ENCODE measurements at regions not wholly inside any gene's neighbourhood (a gene's known extent, or its start where the extent isn't known, plus 50 kb on each side); places are given as distances from the start of the nearest gene placed in this dataset.

DNA sequence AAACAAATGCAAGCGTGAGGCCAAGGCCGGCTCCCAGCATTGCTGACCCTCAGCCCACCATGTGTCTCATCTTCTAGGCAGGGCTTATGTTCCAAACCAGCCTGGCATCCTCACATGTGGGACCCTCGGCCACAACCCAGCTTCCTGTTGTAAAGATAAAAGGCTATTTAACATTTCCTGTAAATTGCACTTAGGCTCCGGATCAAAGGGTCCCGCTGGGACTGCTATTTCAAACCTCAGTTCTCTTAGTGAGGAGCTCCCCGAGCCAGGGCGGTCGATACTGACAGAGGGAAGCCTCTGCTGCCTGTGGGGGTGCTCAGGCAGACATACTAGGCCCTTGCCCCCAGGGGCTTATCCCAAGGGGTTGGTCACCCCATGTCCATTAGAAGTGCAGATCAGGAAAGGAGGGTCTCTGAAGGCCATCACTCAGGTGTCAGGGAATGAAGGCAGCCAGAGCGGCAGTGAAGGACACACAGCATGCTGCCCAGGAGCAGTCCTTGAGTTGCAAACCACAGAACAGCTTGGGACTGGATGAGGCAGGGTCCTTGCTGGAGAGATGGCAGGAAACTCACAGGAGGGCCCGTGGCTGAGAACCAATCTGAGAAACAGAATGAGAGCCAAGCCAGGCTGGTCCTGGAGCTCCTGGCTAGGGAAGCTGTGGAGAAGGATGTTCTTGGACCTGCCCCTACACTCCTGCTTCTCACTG lies 239.9 kb downstream of the TLE3 start:
- POLR2A ChIA-PET = interaction anchor here (0.7 to 1.2 kb wide), 3 partner anchors 14 to 244 kb away, joined by 3 to 8 read pairs (median 3); no protein-coding TSS in a partner anchor
- Histone ChIP-seq H4K20me1 (ENCODE audit: insufficient read depth, low read length) (no peaks in the 10 kb centered on the region), H3K4me2 (ENCODE audit: low read length) (peak overlapping the region; percentile 75), H3K4me3 (ENCODE audit: low read depth, low read length, poor library complexity, severe bottlenecking) (peak overlapping the region; percentile 39), H3K9me2 (ENCODE audit: insufficient read depth, low read length) (no peaks in the 10 kb centered on the region), H3K4me1 (ENCODE audit: insufficient read depth, low read length, poor library complexity, severe bottlenecking) (peaks cover 62% of the 10 kb centered on the region), H3K27ac (ENCODE audit: low read depth, low read length, poor library complexity, severe bottlenecking) (peak overlapping the region; percentile 45), H3K36me3 (ENCODE audit: insufficient read depth, low read length) (no peaks in the 10 kb centered on the region), H3K9me3 (ENCODE audit: low read length) (no peaks in the 10 kb centered on the region), H3K79me2 (ENCODE audit: insufficient read depth, low read depth, low read length) (no peaks in the 10 kb centered on the region), H2AFZ (ENCODE audit: low read length) (peak overlapping the region; percentile 67)
- TF ChIP-seq EZH2phosphoT487 (IDR thresholded peaks at IDR 0.05; ENCODE audit: borderline replicate concordance, low read depth, low read length) = no peak
- TF ChIP-seq, protein P1, sequence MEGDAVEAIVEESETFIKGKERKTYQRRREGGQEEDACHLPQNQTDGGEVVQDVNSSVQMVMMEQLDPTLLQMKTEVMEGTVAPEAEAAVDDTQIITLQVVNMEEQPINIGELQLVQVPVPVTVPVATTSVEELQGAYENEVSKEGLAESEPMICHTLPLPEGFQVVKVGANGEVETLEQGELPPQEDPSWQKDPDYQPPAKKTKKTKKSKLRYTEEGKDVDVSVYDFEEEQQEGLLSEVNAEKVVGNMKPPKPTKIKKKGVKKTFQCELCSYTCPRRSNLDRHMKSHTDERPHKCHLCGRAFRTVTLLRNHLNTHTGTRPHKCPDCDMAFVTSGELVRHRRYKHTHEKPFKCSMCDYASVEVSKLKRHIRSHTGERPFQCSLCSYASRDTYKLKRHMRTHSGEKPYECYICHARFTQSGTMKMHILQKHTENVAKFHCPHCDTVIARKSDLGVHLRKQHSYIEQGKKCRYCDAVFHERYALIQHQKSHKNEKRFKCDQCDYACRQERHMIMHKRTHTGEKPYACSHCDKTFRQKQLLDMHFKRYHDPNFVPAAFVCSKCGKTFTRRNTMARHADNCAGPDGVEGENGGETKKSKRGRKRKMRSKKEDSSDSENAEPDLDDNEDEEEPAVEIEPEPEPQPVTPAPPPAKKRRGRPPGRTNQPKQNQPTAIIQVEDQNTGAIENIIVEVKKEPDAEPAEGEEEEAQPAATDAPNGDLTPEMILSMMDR (conservative IDR thresholded peaks at IDR 0.05; ENCODE audit: low read length) = no peak
- CTCF ChIA-PET (ENCODE audit: unreplicated experiment) = interaction anchor here (1.1 kb wide), 1 partner anchor 283 kb away, joined by 3 read pairs; no protein-coding TSS in a partner anchor
- peak; percentile 78 for DNase-seq (ENCODE audit: low spot score)
- intact Hi-C loops (cut with micrococcal nuclease; ENCODE audit: unreplicated experiment) = no loop called here
- no TSS peak for BruUV-seq (replicated peaks)

DNA sequence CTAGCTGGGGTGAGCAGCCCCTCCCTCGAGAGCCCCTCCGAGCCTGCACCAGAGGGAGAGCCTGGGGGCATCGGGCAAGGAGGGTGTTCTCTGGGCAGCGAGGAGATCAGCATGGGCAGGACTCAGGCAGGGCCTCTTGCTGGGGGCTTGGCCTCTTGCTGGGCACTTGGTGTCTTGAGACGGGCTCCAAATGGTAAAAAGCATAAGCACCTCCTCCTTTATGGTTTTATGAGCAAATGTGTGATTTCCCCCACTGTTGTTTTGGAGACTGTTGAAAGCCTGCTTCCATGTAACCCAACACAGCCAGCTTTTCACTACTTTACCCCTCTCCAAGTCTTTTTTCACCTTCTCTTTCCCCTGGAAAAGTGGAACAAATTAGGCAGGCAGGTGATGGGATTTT lies 239.3 kb downstream of the TLE3 start:
- H3K9me3 ChIP-seq (ENCODE audit: low read length) = no peaks in the 10 kb centered on the region
- H3K4me3 ChIP-seq (ENCODE audit: low read depth, low read length, poor library complexity, severe bottlenecking) = peak overlapping the region; percentile 39
- ChIA-PET POLR2A (interaction anchor here (0.7 to 1.2 kb wide), 2 partner anchors 63 to 114 kb away, joined by 3 to 8 read pairs; no protein-coding TSS in a partner anchor), CTCF (ENCODE audit: unreplicated experiment) (no interaction called here)
- H3K79me2 ChIP-seq (ENCODE audit: insufficient read depth, low read depth, low read length) = no peaks in the 10 kb centered on the region
- H3K4me2 ChIP-seq (ENCODE audit: low read length) = peak overlapping the region; percentile 75
- TF ChIP-seq EZH2phosphoT487 (IDR thresholded peaks at IDR 0.05; ENCODE audit: borderline replicate concordance, low read depth, low read length) = no peak
- TF ChIP-seq, protein P1 (conservative IDR thresholded peaks at IDR 0.05; ENCODE audit: low read length) = no peak
- no TSS peak for BruUV-seq (replicated peaks)
- intact Hi-C loops (cut with micrococcal nuclease; ENCODE audit: unreplicated experiment) = no loop called here
- DNase-seq (ENCODE audit: low spot score) = no peak
- no peaks in the 10 kb centered on the region for H4K20me1 ChIP-seq (ENCODE audit: insufficient read depth, low read length)
- peak overlapping the region; percentile 67; the same call in 1 of the 2 replicates for H2AFZ ChIP-seq (ENCODE audit: low read length)
- H3K4me1 ChIP-seq (ENCODE audit: insufficient read depth, low read length, poor library complexity, severe bottlenecking) = peaks cover 68% of the 10 kb centered on the region
- H3K36me3 ChIP-seq (ENCODE audit: insufficient read depth, low read length) = no peaks in the 10 kb centered on the region
- H3K27ac ChIP-seq (ENCODE audit: low read depth, low read length, poor library complexity, severe bottlenecking) = peak overlapping the region; percentile 45
- H3K9me2 ChIP-seq (ENCODE audit: insufficient read depth, low read length) = no peaks in the 10 kb centered on the region

DNA sequence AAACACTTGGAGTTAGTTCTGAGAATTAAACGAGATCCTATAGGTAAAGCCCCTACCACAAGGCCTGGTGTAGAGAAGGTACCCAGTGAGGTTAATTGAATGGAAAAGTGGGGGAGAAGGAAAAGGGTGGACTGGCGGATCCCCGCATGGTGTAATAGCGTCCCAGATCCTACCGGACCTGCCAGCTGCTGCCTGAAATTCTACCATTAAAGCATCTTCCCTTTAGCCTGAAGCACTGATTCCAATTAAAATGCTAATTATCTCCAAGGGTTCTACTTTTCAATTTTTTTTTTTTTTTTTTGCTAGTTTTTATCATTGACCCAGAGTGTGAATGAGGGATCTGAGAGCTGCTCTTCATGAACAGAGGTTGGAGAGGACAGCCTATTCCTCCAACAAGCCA lies 237.9 kb downstream of the TLE3 start:
- Histone ChIP-seq H4K20me1 (ENCODE audit: insufficient read depth, low read length) (no peaks in the 10 kb centered on the region), H3K4me1 (ENCODE audit: insufficient read depth, low read length, poor library complexity, severe bottlenecking) (peaks cover 70% of the 10 kb centered on the region), H3K9me3 (ENCODE audit: low read length) (no peaks in the 10 kb centered on the region; the same call in 1 of the 2 replicates), H3K4me3 (ENCODE audit: low read depth, low read length, poor library complexity, severe bottlenecking) (no peak overlapping the region), H3K27ac (ENCODE audit: low read depth, low read length, poor library complexity, severe bottlenecking) (no peak overlapping the region), H3K4me2 (ENCODE audit: low read length) (no peak overlapping the region), H3K9me2 (ENCODE audit: insufficient read depth, low read length) (no peaks in the 10 kb centered on the region), H3K79me2 (ENCODE audit: insufficient read depth, low read depth, low read length) (no peaks in the 10 kb centered on the region), H2AFZ (ENCODE audit: low read length) (no peak overlapping the region), H3K36me3 (ENCODE audit: insufficient read depth, low read length) (no peaks in the 10 kb centered on the region)
- TF ChIP-seq EZH2phosphoT487 (IDR thresholded peaks at IDR 0.05; ENCODE audit: borderline replicate concordance, low read depth, low read length) = no peak
- TF ChIP-seq, protein P1 (conservative IDR thresholded peaks at IDR 0.05; ENCODE audit: low read length) = no peak
- no peak for DNase-seq (ENCODE audit: low spot score)
- no TSS peak for BruUV-seq (replicated peaks)
- ChIA-PET CTCF (ENCODE audit: unreplicated experiment) (no interaction called here), POLR2A (interaction anchor here (0.5 kb wide), 1 partner anchor 220 kb away, joined by 4 read pairs; no protein-coding TSS in a partner anchor)
- intact Hi-C loops (cut with micrococcal nuclease; ENCODE audit: unreplicated experiment) = no loop called here
